HG03108 (cell line): ENCODE measurements at regions not wholly inside any gene's neighbourhood (a gene's known extent, or its start where the extent isn't known, plus 50 kb on each side); places are given as distances from the start of the nearest gene placed in this dataset.

Source experiments
- ATAC-seq: cut with Tn5 transposase; IDR thresholded peaks from one replicate; pipeline ENCODE4 v1.9.1; 2021; ENCODE audit warnings: moderate library complexity; ENCODE audit not compliant: unreplicated experiment

DNA sequence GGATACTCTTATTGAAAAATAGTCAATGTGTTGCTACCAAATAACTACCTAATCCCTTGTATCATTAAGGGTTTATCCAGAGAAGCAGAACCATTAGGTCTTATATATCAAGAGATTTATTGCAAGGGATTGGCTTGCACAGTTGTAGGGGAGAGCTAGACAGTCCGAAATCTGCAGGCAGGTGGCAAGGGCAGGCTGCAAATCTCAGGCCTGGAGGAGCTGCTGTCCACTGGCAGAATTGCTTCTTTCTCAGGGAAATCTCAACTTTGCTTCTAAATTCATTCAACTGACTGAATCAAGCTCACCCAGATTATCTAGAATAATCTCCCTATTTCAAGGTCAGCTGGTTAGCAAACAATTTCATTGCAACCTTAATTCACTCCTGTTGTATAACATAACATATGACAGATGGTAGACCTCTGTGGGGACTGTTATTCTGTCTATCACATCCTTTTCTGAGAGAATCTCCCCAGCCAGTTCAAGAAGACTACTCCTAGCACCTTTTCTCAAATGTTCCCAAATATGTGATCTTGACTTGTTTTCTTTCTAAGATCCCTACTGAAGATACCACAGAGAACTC lies 194.2 kb downstream of the NHLRC3 start:
- no peak for ATAC-seq

DNA sequence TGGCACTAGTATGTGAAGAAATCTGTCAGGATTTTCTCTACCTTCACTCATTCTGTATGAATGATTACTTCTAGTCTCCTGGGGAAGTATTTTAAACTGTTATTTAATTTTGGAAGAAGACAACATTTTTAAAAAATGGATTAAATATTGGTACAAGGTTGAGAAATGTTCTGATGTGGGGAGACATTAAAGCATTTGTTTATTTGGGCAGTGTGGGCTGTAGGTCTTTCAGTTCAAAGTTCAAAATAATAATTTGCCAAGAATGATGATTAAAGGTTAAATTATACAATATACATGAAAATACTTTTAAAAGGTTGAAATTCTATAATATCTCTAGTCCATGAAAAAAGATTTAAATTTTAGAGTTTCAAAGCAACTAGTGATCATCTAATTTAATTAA lies 194.7 kb downstream of the NHLRC3 start:
- ATAC-seq: no peak

DNA sequence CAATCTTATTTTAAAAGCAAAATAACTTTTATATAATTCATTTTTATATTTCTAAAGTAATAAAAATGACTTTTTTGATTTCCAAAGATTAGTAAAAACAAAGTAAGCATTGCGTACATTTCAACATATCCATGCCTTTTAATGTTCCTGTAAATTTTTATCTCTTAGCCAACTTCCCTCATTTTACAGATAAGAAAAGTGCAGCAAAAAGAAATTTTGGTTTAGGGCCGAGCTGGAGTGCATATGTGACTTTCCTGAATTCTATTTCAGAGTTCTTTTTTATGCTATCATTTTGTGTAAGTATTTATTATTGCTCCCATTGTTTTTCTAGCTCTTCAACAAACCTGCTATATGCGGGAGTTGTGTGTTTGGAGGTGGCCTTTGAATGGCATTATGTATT lies 195.3 kb downstream of the NHLRC3 start:
- ATAC-seq: no peak

DNA sequence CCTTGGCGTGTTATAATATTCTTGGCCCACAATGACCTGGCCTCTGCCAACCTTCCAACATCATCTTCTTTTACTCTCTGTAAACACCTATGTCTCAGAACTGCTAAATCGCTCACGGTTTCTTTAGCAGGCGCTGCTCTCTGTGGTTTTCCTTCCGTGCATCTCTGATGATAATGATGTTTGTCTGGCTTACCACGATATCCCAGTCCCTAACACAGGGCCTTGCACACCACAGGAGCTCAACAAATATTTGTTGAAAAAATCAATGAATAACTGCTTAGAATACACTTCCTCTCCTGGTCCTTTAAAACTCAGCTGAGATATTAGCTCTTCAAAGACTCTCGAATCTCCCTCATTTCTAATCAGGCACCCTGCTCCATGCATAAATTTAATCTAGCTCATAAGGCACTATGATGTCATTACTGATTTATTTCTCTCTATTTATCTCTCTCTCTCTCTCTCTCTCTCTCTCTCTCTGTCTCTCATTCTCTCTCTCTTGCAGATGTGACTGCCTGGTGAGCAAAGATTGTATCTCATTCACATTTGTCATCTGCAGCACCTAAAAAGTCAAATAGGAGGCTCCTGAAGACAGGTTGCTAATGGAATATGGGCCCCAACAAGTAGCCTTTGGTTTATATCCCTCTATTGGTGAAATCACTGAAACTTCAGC lies 206.4 kb downstream of the NHLRC3 start:
- ATAC-seq: no peak

DNA sequence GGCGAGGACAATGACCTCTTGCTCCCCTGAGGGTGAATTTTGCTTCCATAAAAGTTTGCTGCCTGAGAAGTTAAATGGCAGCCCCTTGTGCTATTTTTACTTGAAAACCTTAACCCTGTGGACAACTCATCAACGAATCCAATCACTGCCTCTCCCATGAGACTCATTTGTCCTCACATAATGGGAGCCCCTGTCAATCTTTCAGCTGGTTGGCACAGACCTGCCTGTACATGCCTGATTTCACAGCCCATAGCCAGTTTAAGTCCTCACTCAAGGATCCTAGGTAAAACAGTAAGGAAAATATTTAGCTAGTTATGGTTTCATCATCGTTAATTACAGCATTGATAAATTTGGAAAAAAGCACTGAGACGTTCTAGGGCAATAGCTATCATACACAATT lies 207.4 kb downstream of the NHLRC3 start:
- ATAC-seq: no peak

DNA sequence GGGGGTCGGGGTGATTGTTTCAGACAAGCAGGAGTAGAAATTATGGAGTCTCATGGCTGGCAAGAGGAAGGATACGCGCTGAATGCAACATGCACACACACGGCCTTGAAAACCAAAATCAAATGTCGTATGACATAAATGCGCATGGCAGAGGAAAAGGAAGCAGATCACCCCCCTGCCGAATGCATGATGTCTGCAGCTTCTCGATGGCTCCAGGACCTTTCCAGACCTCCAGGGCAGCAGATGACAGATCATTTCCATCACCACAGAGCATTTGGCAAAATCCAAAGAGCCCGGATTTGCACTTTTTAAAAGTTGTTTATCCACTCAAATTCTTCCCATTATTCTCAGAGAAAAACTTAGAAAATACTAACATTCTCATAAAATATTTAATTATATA lies 211.7 kb downstream of the NHLRC3 start:
- ATAC-seq: no peak

DNA sequence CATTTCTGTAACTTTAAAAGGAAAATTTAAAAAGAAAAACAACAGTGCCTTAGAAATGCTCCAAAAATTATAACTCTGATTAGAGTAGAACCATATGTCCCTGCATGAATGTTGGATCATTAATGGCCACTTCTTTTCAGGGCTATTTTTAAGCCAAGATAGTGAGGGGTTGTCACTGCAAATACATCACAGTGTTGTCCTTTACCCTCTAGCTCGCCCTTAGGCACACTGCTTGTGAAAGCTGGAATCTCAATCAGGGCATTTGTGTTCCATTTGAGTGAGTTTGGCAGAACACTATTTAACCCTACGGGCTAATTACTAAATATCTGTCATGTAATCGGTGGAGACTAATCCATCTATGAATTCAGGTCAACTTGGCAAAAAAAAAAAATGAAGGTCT lies 212.2 kb downstream of the NHLRC3 start:
- ATAC-seq: no peak

DNA sequence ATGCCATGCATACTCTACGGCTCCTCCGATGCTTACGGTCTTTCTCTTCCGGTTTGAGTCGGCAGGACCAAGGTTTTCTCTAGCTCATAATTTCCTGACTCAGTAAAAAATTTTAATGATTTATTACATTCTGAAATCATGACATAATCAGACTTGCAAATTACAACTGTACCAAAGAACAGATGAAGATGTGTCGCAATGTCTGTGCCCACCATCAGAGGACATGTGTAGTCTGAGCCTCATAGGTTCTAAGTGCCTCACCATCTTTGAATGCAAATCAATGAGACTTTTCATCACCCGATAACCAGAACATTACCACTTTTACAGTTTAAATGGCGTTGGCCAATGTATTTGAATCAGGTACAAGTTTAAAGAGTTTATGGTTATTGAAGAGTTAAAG lies 213.1 kb downstream of the NHLRC3 start:
- no peak for ATAC-seq

DNA sequence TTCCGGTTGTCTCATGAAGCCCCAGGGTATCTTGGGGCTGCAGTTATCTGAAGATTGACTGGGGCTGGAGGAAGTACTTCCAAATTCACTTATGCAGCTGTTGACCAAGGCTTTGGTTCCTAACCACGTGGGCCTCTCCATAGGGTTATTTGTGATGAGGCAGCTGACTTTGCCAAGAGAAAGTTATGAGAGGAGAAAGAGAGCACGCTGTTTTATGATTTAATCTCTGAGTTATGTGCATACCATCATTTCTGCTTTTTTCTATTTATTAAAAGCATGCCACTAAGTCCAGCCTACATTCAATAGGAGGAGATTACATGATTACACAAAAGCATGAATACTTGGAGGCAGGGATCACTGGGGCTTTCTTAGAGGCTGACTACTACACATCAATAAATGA lies 215.5 kb downstream of the NHLRC3 start:
- no peak for ATAC-seq

DNA sequence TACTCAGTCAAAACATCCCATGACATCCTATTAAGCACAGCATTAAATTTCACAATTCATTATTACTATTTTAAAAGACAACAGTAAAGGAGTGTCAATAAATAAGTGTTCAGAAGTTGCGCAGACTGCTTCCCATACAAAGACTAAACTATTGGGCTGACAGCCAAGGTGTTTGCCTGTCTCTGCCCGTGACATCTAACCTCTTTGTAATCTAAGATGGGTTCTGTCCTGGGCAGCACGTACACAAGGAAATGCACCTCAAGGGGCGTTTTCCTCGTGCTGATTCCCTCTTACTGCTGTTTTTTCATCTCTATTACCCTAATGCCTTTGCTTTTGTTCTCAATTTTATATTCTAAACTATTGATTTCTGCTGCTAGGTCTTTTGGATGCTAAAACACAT lies 216.3 kb downstream of the NHLRC3 start:
- ATAC-seq: no peak

DNA sequence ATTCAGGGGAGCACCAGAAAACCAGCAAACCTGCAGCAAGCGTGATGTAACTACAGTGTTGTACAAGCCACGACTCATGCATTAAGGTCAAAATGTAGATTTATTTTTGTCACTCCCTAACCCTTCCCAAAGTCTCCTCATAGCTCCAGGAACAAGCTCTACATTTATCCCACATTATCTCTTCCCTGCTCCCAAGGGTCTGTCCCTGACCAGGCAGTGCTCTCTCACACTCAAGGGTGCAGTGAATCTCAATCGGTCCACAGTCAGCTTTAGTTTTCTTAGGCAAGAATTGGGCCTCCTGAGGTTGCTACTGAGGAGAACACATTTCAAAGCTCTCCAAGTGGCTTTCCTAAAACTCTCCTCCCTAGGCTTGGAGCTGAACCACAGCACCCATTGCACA lies 219.4 kb downstream of the NHLRC3 start:
- no peak for ATAC-seq

DNA sequence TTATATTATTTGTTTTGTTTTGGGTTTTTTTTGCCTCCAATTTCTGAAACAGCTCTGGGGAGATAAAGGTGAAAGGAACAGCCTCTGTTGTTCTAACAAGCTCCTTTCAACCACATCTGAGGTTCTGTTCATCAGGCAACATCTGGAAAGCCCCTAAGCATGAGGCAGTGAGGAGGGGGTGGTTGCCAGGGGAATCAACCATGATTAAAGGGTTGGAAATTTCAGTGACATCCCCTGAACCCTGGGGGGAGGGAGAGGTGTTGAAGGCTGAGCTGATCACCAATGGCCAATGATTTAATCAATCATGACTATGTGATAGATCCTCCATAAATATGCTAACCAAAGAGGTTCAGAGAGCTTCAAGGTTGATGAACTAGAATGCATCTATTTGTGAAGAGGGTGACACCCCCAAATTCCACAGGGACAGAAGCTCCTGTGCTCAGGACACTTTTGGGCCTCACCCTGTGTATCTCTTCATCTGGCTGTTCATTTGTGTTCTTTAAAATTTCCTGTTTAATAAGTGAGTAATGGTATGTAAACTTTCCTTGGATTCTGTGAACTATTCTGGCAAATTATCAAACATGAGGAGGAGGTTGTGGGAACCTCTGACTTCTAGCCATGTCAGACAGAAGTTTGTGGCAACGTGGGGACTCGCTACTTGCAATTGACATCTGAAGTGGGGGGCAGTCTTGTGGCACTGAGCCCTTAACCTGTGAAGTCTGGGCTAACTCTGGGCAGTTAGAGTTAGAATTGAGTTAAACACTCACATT lies 221.3 kb downstream of the NHLRC3 start:
- no peak for ATAC-seq

DNA sequence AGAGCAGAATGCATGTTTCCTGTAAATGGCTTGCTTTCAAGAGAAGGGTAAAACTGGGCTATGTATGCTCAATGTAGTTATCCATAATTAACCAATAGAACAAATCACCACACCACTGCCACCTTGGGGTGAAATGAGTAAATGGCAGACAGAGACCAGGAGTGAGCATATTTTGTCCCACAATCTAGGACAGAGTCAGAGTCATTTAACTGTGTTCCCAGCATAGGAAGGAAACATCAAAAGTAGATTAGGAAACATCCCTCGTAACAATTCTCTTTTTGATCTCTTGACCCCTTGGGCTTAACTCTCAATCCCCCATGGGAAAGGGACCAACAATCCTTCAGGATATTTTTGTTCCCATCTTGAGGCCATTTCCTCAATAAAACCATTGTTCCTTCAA lies 224.8 kb downstream of the NHLRC3 start:
- ATAC-seq: no peak

DNA sequence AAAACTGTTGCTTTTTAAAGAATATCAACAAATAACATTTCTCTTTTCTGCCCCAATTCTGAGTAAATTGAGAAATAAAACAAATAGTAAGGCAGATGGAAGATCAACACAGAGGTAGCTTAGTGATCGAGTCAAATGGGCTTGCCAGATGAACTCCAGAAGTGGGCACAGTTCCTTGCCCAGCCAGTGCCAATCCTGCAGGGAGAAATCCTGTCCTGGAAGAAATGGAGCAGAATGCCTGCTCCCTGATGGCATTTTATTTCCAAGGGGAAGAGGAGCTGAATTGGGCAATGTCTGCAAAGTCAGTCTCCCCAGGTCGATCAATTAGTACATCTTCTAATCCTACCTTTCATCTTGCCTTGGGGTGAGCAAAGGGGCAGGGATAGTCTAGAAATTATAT lies 225.3 kb downstream of the NHLRC3 start:
- ATAC-seq: no peak

DNA sequence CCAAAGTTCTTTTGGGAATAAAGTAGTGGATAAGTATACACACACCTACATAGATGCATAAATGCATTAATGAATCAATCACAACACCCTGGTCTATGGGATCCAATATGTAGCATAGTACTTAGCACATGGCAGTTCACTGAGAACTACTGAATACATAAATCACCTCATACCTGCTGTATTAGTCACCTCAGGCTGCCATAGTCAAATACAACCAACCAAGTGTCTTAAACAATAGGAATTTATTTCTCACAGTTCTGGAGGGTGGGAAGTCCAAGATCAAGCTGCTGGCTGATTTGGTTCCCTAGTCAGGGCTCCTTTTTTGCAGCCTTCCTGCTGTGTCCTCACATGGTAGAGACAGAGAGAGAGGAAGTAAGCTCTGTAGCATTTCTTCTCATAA lies 228.2 kb downstream of the NHLRC3 start:
- ATAC-seq: no peak

DNA sequence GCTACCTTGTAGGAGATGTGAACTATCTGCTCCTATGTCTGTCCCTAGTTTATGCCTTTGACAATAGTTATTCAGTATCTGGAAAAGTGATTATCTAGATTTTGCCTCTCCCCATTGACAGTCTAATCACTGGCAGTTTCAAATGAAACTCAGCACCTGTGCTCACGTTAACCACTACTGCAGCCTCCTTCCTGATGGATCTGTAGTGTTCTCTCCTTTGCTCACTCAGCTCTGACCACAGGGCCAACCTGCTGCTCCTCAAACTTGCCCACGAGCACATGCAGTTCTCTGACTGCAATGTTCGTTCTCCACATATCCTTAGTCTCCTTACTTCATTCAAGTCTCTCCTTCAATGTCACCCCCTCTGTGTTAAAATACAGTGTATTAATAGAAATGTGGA lies 230.1 kb downstream of the NHLRC3 start:
- no peak for ATAC-seq

DNA sequence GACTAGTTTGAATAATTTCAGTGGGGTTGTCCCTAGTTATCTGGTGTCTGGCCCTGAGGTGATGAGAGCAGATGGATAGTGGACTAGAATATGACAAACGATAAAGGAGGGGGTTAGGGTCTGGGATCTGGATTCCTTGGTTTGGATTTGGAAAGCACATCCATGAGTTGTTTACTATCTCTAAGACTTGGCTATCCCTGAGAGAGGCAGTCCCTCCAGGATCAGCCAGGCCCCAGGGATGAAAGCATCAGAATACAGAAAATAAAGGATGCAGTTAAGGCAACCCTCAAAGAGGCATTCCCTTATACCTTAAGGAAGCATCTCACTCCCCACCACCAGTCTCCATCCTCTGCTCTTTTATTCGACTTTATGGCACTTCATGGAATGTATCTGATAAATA lies 230.7 kb downstream of the NHLRC3 start:
- ATAC-seq: no peak

DNA sequence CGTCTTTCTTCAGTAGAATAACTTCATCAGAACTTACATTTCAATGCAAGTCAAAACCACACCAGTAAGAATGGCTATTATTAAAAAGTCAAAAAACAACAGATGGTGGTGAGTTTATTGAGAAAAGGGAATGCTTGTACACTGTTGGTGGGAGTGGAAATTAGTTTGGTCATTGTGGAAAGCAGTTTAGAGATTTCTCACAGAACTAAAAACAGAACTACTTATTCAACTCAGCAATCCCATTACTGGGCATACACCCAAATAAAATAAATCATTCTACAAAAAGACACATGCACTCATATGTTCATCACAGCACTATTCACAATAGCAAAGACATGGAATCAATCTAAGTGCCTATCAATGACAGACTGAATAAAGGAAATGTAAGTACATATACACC lies 231.2 kb downstream of the NHLRC3 start:
- ATAC-seq: no peak

DNA sequence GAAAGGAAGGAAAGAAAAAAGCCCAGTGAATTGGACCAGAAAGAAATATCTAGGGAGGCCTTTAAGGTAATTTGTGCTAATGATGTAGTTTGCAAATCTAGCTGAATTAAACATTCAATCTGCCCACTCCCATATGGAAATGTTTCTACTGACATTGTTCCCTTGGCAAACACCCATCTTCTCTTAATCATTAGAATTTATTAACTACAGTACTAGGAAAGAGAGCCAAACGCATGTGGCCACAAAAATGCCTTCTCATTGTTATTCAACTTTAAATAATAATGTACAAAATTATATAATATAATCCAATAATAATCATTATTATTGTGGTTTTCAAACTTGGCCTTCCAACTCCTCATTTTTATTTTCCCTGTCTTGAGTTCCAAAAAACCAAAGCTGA lies 234.7 kb downstream of the NHLRC3 start:
- ATAC-seq: no peak

DNA sequence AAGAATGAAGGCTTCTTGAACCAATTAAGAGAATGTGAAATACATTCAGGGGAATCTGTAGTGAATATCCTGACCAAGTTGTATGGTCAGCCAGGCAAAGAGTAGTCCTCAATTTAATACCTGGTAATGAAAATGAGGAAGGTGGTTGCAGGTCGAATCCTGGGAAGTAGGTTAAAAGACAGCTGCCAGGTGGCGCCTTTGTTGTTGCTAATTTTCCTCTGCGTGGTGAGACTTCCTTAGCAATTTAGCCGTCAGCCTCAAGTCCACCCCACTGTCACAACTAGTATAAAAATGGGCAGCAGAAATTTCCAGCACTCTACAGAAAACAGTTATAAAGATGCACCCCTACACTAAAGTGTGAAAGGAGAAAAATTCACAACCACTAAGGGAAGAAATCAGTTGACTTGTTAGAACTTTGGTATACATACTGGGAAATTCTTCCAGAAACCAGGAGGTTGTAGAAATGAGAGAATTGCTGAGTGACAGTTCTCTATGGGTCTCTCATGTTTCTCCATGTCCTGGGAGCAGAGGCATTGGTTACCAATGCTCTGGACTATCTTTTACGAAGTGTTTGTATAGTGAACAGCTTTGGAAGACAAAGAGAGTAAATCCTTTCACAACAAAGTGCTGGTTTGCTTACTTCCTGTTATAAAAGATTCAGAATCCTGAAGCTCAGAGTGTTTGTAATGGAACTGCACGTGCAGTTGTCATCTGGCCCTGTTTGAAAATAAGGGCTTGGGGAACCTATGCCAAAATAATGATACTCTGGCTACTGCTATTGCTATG lies 235.9 kb downstream of the NHLRC3 start:
- no peak for ATAC-seq

DNA sequence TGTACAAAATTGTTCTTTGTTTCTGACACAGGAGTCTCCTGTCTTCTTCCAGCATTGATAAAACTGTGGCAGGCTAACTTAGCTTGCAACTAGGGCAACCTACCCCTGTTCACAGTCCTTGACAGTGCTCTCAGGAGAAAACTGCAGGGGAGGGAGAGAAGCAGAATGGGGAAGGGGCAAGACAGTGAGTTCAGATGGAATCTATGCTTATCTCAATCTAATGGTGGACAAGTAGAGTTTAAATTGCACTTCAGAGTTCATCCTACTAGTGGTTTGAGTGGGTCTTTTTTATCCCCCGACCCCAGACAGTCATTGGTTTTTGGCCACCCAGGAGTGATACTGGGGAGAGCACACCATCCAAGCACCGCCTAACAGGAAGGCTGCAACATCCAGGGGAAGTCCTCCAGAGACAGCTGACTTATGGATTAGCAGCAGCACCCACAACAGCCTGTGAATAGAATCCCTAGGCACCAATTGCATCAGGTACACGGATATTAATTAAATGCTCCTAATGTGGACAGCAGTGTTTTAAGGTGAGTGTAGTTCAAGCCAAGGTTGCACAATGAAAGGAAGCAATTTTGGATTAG lies 236.6 kb downstream of the NHLRC3 start:
- no peak for ATAC-seq
